ENCODE measurements at regions not wholly inside any gene's neighbourhood (a gene's known extent, or its start where the extent isn't known, plus 50 kb on each side); places are given as distances from the start of the nearest gene placed in this dataset.
"Not testable (repeated sequence)": the region's sequence is repeated elsewhere in the genome, so short reads cannot be mapped to it uniquely, and the experiment has no call there.

DNA sequence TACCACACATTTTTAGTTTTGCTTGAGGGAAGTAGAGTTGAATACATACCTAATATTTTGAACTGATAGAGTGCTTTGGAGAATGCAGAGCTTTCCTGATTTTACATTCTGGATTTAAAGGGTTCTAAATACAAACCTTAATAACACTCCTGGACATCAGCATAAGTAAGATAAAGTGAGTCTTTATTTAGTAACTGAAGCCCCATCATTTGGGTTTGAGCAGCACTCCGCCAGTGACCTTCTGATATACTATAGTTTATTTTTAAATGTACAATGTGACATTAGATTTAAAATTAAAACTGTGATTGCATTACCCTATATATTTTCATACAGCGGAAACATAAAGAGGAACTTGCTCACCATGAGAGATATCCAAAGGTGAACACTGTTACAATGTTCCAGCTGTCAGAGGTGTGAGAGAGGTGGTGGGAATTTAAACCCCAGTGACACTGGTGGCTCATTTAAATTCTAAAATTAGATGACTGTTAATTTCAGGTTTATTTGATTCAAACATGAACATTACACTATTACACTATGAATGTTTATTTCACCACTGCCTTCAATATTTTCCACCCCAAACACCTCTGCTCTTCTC is 203.0 kb upstream of the PCSK5 start:
- DNase-seq: no peak

DNA sequence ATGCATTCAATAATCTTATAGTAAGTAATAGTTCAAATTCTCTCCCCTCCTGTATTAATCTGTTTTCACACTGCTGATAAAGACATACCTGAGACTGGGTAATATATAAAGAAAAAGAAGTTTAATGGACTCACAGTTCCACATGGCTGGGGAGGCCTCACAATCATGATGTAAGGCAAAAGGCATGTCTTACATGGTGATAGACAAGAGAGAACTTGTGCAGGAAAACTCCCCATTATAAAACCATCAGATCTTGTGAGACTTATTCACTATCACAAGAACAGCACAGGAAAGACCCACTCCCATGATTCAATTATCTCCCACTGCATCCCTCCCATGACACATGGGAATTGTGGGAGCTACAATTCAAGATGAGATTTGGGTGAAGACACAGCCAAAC is 199.9 kb upstream of the PCSK5 start:
- DNase-seq: not testable (repeated sequence)

DNA sequence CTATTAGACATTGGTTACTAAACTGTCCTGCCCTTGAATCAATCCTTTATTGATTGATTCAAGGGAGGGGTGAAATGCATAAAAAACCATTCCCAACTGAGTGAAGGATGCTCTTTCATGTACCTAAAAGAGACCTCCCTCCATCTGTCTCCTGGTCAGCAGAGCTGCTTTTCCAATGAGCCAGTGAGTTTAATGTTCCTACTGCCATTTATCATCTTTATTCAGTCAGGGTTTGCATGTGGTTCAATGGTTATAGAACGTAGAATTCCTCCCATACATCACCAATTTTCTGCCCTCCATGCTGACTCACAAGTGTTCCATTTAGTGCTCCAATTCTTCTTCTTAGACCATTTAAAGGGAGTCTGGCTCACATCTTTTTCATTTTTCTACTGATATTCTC is 199.1 kb upstream of the PCSK5 start:
- DNase-seq: no peak

DNA sequence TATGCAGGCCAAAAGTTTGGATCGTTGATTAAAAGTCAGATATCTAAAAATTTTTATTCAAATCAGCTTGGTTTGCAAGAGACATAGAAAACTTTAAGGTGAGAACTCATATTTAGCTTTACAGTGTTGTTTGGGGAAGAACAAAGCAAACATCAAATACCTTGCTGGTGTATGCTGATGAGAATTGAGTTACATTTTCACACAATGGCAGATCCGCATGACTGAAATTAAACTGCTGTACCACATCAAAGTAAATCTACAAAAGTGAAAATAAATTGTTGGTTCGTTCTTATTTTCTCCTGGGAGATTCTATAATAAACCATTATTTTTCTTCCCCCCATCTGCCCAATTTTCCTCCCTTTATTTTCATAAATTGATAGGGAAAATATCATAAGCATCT is 198.2 kb upstream of the PCSK5 start:
- no peak for DNase-seq

DNA sequence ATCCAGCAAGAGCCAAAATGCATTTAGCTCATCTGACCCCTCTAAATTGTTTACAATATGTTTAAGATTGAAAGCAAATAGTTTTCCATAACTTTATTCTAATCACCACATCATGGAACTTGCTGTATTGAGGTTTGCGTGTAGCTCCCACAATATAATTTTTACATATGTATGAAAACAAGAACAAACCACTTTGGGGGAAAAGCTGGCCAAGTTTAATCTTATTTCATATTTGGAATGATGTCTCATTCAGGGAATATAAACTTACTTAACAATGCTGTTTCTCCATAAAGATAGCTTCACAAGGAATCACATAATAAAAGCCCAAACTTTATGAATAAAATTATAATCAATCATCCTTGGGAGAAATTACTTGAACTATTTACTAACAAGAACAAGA is 194.6 kb upstream of the PCSK5 start:
- no peak for DNase-seq

DNA sequence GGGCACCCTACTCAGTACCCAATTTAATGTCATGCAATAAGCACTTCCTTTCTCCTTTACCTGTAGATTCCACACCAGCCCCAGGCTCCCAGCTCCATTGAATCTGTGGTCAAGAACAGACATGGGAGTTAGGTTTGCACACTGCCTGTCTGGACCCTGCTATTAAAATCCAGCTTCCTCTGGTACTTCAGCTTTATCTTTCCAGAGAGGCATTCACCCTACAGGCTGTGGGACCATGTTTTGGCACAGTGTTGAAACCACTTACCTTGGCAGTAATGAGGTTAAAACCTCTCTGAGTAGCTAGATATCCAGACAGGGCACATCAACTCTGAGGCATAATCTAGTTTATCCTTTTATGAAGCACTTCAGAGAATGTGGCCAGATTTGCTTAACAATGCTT is 191.5 kb upstream of the PCSK5 start:
- DNase-seq: no peak

DNA sequence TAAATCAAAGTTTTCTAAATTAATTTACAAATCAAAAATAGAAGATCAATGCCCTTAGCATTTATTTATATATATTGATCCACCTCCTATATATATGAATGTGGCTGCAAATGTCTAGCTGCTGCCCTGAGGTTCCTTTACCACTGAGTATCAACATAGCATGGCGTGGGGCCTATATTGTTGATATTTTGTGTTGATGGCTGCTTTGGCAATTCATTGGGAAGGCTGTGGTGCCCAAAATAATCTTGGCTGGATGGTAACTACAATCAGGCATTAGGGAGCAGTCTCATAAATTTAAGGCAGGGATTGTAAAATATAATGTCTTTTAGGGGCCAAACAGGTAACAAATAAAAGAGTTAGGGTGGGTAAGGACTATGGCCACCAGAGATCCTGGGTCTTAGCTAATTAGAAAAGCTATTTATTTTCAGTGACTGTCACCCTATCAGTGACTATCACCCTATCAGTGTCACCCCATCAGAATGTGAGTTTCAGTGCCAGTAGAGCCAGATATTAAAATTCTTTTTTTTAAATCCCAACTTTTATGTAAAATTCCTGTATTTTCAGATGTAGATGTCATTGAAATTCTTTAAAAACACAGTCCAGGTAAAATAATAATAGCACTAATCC is 190.7 kb upstream of the PCSK5 start:
- DNase-seq: no peak

DNA sequence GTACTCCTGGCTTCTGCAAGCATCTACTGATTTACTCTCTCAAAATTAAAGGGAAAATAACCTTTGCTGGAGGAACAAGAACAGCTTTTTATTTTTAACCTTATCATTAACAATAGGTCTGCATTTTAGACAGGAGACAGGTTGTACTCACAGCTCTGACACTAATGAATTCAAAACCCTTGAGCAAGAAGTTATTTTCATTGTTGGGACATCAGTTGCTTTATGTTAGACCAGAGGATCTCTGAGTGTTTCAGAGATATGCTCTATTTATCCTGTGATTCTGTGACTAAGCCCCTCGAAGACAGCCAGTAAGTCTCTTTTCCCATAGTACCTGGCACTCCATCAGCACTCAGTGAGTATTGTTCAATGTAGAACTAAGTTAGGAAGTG is 190.2 kb upstream of the PCSK5 start:
- no peak for DNase-seq

DNA sequence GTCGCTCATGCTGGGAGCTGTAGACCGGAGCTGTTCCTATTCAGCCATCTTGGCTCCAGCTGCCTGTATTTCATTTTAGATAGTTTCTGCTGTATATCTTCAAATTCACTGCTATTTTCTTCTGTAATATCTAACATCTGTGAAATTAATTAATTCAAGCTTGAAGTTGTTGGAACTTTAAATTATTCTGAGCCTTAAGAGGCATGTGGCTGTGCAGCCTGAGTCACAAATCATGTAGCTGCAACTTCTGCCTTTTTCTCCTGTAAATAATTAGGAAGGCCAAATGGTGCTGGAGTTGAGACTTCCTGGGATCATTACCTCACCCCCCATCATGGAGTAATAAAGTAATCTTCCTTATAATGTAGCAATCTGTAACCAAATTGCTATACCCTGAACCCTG is 183.3 kb upstream of the PCSK5 start:
- no peak for DNase-seq

DNA sequence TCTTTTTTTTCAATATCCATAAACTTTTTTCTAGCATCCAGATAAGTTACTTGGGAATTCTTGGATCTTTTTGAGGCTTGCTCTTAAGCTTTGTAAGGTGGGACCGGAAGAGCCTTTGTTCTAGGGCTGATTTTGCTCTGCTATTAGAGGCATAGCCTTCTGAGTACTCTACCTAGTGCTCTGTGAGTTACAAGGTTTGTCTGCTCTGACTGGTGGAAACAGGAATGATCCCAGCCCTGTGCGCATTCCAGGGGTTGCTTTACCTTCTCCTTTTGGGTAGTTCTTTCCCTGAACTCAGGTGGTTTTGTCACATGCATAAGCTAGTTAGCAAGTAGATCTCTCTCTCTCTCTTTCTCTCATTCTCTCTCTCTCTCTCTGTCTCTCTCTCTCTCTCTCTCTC is 180.8 kb upstream of the PCSK5 start:
- DNase-seq: no peak

DNA sequence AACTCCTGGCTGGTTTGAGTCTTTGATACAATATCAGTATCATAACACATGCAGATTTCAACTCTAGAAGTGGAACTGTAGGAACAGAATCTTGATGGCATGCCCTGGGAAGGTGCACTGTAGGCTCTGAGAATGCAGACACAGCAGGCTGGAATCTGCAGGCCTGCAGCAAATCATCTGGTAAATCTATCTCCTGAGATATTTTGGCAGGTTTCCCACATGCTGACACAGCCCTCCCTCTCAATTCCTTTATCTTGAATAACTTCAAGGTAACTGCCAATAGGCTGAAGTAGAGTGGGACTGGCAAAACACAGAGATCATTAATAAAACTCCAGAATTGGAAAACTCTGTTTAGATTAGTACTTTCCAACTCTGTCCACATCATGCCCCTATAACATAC is 177.8 kb upstream of the PCSK5 start:
- no peak for DNase-seq

DNA sequence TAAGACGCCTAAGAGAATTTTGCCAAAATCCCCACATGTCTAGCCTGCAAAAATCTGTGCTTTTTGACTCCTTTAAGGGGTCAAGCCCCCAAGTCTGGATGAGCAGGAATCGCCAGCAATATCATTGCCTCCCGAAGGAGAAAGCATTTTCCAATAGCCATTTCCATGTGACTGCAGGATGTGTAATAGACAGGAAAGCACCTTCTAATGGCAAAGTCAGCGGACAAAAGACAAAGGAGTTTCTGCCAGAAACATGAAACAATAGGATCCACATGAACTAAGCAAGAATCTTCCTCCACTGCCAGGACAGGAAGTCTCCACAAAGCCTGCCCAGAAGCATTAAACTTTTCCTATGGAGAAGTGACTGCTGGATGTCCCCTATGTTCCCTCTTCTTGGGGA is 177.1 kb upstream of the PCSK5 start:
- no peak for DNase-seq

DNA sequence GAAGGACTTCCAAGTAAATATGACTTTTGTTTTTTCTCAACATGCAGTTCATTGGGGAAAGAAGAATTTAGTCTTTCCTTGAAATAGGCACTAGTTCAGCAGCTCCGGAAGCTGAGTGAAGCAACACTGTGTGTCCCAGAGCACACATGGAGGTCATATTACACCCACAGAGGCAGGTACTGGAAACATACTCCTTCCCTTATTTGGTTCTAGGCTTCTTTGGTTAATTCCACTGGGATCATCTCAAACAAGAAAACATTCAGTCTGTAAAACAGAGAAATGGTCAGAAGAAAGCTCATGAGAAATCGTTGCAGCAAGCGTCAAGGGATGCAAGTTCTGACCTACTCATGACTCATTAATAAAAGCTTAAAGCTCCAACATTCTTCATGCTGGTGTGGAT is 175.1 kb upstream of the PCSK5 start:
- no peak for DNase-seq

DNA sequence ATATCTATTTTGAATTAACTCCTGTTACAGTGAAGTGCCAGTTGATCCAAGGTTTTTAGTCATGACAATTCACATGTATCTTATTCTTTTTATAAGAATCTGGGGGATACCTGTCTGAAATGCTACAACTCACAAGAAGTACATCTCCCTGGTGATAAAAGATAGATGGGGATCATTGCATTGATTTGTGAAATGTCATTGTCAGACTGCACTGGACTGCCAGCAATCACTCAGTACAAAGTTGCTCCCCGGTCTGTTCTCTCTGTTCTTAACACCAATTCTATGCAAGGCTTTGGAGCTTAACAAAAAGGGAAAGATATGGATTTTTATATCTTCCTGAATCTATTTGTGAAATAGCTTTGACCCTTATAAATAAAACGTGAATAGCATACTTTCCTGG is 171.8 kb upstream of the PCSK5 start:
- DNase-seq: no peak

DNA sequence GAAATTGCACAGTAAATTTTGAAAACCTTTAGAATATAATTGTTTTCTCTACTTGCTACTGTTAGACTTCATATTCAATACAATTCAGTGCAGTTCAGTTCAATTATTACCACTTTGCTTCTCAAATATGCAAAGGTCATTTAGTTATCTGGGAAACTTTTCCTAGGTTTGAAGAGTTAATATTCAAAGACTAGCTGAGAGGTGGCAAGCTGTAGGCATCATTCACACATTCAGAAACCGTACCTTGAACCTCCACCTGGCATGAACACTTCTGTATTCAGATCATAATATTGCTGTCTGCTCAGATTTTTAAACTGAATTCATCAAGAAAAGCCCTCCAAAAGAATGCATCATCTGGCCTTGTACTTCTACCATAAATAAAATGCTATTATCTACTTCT is 162.1 kb upstream of the PCSK5 start:
- DNase-seq: no peak

DNA sequence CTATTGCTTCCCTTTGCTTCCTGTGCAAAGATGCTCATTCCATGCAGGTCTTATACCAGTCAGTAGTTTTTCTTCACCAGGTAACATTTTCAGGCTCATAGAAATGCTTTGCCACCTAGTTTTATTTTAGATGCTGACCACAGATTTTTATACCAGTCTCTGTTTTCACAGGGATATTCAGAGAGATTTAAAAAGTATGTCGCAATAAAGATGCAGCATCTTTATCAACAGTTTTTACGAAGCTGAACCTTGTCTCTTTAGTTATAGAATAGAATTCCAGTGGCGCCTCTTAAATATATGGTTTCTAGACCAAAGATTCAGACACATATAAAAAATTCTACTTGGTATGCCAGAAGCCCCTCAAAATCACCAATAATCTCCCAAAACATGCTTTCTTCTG is 155.7 kb upstream of the PCSK5 start:
- no peak for DNase-seq

DNA sequence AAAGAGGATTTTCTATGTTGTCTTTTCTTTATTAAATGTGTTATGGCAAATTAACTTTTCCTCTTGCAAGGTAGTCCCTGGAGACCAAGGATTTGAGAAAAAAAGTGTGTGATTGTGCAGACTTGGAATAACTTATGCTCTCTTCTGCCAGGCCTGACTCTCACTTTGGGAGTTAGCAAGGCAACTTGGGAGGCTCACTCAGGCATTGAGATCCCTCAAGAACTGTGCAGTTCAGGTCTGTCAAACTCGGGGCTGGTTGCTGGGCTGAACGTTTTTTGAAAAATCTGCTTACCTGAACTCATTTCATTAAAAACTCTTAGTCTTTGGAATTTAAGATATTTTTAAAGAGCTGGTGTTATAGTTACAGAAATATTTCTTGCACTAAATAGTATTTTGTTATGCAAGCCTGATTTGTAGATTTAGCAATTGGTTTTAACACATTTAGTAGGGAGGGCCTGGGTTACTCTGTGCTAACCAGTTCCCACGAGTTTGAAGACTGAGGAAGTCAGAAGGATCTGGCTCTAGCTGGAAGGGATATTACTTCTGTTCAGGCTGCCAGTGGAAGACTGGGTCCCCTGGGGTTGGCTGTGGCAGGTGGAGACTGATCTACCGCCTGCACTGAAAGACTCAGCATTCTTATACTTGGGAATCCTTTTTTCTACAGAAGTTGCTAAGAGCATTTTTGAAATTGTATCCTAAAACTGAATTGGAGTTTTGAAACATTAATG is 150.4 kb upstream of the PCSK5 start:
- DNase-seq: no peak

DNA sequence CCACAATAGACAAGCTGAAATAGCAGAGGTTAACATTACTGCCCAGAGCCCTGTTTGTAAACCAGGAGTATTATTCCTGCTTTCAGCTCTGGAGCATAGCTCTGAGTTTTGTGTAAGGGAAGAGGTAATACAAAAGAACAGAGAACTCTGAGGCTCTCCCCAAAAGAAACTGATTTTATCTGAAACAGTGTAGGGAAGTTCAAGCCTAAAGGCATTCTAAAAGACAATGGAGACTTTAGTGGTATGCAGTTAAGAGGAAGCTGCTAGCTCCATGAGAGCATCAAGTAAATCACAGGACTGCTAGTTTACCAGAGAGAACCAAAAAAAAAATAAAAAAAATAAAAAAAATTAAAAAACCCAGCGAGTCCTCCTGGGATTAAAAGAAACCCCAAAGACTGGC is 146.6 kb upstream of the PCSK5 start:
- DNase-seq: no peak

DNA sequence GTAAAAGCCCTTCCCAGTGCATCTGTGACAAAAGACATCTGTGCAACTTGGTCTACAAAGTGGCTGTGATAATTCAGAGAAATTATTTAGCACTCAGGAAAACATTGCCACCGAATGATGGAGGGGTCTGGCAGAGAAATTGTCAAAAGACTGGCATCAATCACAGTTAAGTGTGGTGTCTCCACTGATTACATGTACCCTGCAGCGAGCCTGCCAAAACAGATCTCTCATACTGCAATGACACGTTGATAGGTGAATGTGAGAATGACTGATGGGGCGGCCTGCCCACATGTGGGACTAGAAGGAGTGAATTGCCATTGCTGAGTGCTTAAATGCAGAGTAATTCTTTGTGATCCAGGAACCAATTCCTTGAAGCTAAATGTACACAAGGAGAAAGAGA is 136.4 kb upstream of the PCSK5 start:
- no peak for DNase-seq

DNA sequence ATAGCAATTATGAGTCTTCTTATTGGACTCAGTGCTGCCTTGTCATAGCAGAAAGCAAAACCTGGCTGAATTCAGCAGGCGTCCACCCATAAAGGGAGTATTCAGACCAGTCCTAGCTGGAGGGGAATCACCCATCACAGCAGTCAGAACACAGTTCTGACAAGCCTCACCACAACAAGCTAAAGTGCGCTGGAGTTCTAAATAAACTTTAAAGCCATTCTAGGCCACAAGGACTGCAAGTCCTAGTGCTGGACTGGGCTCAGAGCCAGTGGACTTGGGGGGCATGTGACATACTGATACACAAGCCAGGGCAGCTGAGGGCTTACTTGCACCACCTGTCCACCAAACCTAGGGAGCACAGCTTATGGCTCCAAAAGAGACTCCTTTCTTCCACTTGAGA is 115.3 kb upstream of the PCSK5 start:
- no peak for DNase-seq

DNA sequence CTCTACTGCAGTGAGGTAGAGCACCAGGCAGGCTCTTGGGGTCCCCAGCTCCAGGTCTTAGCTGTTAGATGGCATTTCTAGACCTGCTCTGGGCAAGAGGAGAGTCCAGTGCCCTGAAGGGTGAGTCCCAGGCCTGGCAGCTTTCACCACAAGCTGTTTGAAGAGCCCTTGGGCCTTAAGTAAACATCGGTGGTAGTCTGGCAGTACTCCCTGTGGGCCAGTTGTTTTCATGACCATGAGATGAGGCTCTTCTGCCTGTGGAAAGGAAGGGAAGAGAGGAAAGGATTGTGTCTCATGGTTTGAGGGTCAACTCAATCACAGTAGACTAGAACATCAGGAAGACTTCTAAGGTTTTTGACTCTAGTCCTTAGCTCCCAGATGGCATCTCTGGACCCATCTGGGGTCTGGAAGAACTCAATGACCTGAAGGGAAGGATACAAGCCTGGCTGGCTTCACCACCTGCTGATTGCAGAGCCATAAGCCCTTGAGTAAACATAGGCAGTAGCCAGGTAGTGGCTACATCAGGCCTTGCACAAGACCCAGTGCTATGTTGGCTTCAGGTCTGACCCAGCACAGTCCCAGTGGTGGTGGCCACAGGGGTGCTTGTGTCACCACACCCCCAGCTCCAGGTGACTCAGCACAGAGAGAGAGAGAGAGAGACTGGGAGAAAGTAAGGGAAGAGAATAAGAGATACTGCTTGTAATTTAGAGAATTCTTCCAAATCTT is 114.3 kb upstream of the PCSK5 start:
- DNase-seq: no peak

DNA sequence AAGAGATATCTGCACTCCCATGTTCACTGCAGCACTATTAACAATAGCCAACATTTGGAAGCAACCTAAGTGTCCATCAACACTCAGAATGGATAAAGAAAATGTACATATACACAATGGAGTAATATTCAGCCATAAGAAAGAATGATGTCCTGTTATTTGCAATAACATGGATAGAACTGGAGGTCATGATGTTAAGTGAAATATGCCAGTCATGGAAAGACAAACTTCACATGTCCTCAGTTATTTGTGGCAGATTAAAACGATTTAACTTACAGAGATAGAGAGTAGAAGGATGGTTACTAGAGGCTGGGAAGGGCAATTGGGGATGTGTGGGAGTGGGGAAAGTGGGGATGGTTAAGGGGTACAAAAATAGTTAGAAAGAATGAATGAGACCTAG is 110.3 kb upstream of the PCSK5 start:
- DNase-seq: no peak

DNA sequence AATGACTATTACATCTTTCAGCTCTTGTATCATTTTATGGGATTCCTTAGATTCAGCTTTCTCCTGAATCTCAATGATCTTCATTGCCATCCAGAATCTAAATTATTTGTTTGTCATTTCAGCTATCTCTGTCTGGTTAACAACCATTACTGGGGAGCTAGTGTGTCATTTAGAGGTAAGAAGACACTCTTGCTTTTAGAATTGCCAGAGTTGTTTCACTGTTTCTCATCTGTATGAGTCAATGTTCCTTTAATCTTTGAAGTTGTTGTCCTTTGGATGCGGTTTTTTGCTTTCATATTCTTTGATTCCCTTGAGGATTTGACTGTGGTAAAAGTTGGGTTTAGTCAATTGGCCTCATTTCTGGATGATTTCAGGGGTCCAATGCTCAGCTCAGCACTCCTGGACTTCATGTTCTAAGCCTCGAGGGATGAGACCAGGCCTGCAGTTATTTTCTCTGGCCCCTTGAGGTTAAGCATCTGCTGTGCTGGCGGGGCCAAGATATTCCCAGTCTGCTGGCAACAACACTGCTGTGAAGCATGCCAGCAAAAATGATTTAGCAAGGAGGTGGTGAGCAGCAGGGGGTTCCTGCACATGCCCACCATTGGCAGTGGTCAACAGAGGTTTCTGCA is 102.4 kb upstream of the PCSK5 start:
- DNase-seq: no peak
